H1 (cell line): ENCODE measurements at regions not wholly inside any gene's neighbourhood (a gene's known extent, or its start where the extent isn't known, plus 50 kb on each side); places are given as distances from the start of the nearest gene placed in this dataset.

Experiments used
- EP300 ChIP-seq, 2 experiments: IDR thresholded peaks; 1 replicate in 1 of 2; 2 replicates in 1 of 2; pipeline ENCODE4 v1.6.1; 2011 to 2012; ENCODE audit warnings: low read depth in 2 of 2, low read length in 2 of 2, mild to moderate bottlenecking in 2 of 2, borderline replicate concordance in 1 of 2, inconsistent platforms in 1 of 2, moderate library complexity in 1 of 2
- JUN ChIP-seq: IDR thresholded peaks from 2 replicates; pipeline ENCODE4 v1.6.1; 2011; ENCODE audit warnings: low read depth, mild to moderate bottlenecking, improper control_type of control experiment, low read length
- JUND ChIP-seq: IDR thresholded peaks from 2 replicates; pipeline ENCODE4 v1.6.1; 2011; ENCODE audit warnings: mild to moderate bottlenecking, improper control_type of control experiment, low read length
- RAD21 ChIP-seq, 2 experiments: IDR thresholded peaks in 1 of 2; conservative IDR thresholded peaks in 1 of 2; 2 replicates each; pipeline ENCODE4 v1.6.1; 2011; ENCODE audit warnings: low read depth in 2 of 2, low read length in 2 of 2, improper control_type of control experiment in 1 of 2, inconsistent platforms in 1 of 2, mild to moderate bottlenecking in 1 of 2, moderate library complexity in 1 of 2
- RBBP5 ChIP-seq: IDR thresholded peaks from 2 replicates; pipeline ENCODE4 v1.7.1; 2012; ENCODE audit warnings: low read depth, mild to moderate bottlenecking, inconsistent platforms, low read length, moderate library complexity, borderline replicate concordance
- RNF2 ChIP-seq: fragments of 200-900, 300-1000 bp; sonication (generic); IDR thresholded peaks from 2 replicates; pipeline ENCODE4 v1.7.1; 2016; ENCODE audit warnings: borderline replicate concordance, low read depth, mild to moderate bottlenecking, antibody characterized with exemption, low read length; ENCODE audit not compliant: poor library complexity, severe bottlenecking; ENCODE audit errors: missing control alignments
- SIX5 ChIP-seq: IDR thresholded peaks from 2 replicates; pipeline ENCODE4 v1.6.1; 2011; ENCODE audit warnings: mild to moderate bottlenecking, low read depth, low read length
- SP4 ChIP-seq: IDR thresholded peaks from 2 replicates; pipeline ENCODE4 v1.6.1; 2012; ENCODE audit warnings: low read length, inconsistent platforms
- SRF ChIP-seq: IDR thresholded peaks from 2 replicates; pipeline ENCODE4 v1.6.1; 2011; ENCODE audit warnings: mild to moderate bottlenecking, low read depth, low read length, moderate library complexity
- YY1 ChIP-seq: IDR thresholded peaks from 2 replicates; pipeline ENCODE4 v1.6.1; 2011; ENCODE audit warnings: low read depth, mild to moderate bottlenecking, low read length

- TF ChIP-seq EP300 (IDR thresholded peaks at IDR 0.05; ENCODE audit: borderline replicate concordance in 1 of 2, low read depth in 2 of 2, low read length in 2 of 2) = no peak
- no peak for TF ChIP-seq SP4
- no peak for TF ChIP-seq JUN
- no peak for TF ChIP-seq SRF
- no peak for TF ChIP-seq RNF2
- no peak for TF ChIP-seq SIX5
- TF ChIP-seq YY1 = no peak
- TF ChIP-seq JUND = no peak
- no peak for TF ChIP-seq RAD21 (IDR thresholded peaks at IDR 0.05 in 1 of 2, conservative IDR thresholded peaks at IDR 0.05 in 1 of 2; ENCODE audit: low read depth in 2 of 2, low read length in 2 of 2)
- TF ChIP-seq RBBP5 = no peak
- TF ChIP-seq, all 59 proteins: peak for 0
Observed at GRCh38 chr3:153762411-153763235, 358.6 kb upstream of the ARHGEF26 start (continued).
